ENCODE measurements at regions not wholly inside any gene's neighbourhood (a gene's known extent, or its start where the extent isn't known, plus 50 kb on each side); places are given as distances from the start of the nearest gene placed in this dataset.

GRCh38 chr3:40618158-40618557, 93.4 kb downstream of the ZNF621 start:
- no peak overlapping the region for H3K27ac ChIP-seq (ENCODE audit: low read depth in 1 of 2, low read length in 1 of 2)
- peaks cover 0 to 10% (median 0%) of the 10 kb centered on the region in 5 donors for H3K4me1 ChIP-seq (ENCODE audit: control insufficient read depth in 5 of 5, insufficient read depth in 5 of 5, low read length in 5 of 5)
- TF ChIP-seq CTCF (IDR thresholded peaks at IDR 0.05; ENCODE audit: control extremely low read depth, extremely low read depth) = no peak
- no peak for ATAC-seq (ENCODE audit: insufficient read depth, low FRiP score)
- peaks cover 0 to 5% (median 0%) of the 10 kb centered on the region in 4 donors for H3K9me3 ChIP-seq (ENCODE audit: control insufficient read depth in 4 of 4, insufficient read depth in 3 of 4, low read length in 3 of 4)
- peaks cover 0 to 10% (median 7%) of the 10 kb centered on the region in 3 donors for H3K27me3 ChIP-seq (ENCODE audit: control insufficient read depth in 3 of 3, insufficient read depth in 3 of 3, low read length in 2 of 3)
- H3K36me3 ChIP-seq (ENCODE audit: control insufficient read depth in 4 of 4, insufficient read depth in 4 of 4, low read length in 4 of 4) = no peaks in the 10 kb centered on the region
- no peak overlapping the region for H3K4me3 ChIP-seq
- no peak for DNase-seq
- H3K9ac ChIP-seq (ENCODE audit: insufficient read depth in 1 of 2, low read length in 2 of 2) = no peak overlapping the region

- Histone ChIP-seq H3K27me3 (ENCODE audit: control insufficient read depth in 3 of 3, insufficient read depth in 3 of 3, low read length in 2 of 3) (peaks cover 0 to 9% (median 7%) of the 10 kb centered on the region in 3 donors), H3K4me1 (ENCODE audit: control insufficient read depth in 5 of 5, insufficient read depth in 5 of 5, low read length in 5 of 5) (peaks cover 0 to 10% (median 0%) of the 10 kb centered on the region in 5 donors), H3K36me3 (ENCODE audit: control insufficient read depth in 4 of 4, insufficient read depth in 4 of 4, low read length in 4 of 4) (no peaks in the 10 kb centered on the region), H3K27ac (ENCODE audit: low read depth in 1 of 2, low read length in 1 of 2) (no peak overlapping the region), H3K9me3 (ENCODE audit: control insufficient read depth in 4 of 4, insufficient read depth in 3 of 4, low read length in 3 of 4) (peaks cover 0 to 13% (median 6%) of the 10 kb centered on the region in 4 donors), H3K9ac (ENCODE audit: insufficient read depth in 1 of 2, low read length in 2 of 2) (no peak overlapping the region), H3K4me3 (no peak overlapping the region)
- DNase-seq (no peak), ATAC-seq (ENCODE audit: insufficient read depth, low FRiP score) (no peak)
- TF ChIP-seq CTCF (IDR thresholded peaks at IDR 0.05; ENCODE audit: control extremely low read depth, extremely low read depth) = no peak
- WGBS, 2 donors = 84 to 87% methylated on average over 2 of the region's 2 CpGs
Measured at GRCh38 chr3:40620151-40620550, 95.4 kb downstream of the ZNF621 start.

- H3K27ac ChIP-seq (ENCODE audit: low read depth in 1 of 2, low read length in 1 of 2) = no peak overlapping the region
- no peaks in the 10 kb centered on the region for H3K4me1 ChIP-seq (ENCODE audit: control insufficient read depth in 5 of 5, insufficient read depth in 5 of 5, low read length in 5 of 5)
- 81 to 91% methylated on average over 4 of the region's 4 CpGs for WGBS, 2 donors
- no peak overlapping the region for H3K9ac ChIP-seq (ENCODE audit: insufficient read depth in 1 of 2, low read length in 2 of 2)
- H3K36me3 ChIP-seq (ENCODE audit: control insufficient read depth in 4 of 4, insufficient read depth in 4 of 4, low read length in 4 of 4) = no peaks in the 10 kb centered on the region
- H3K4me3 ChIP-seq = no peak overlapping the region
- ATAC-seq (ENCODE audit: insufficient read depth, low FRiP score) = no peak
- peaks cover 0 to 13% (median 6%) of the 10 kb centered on the region in 4 donors for H3K9me3 ChIP-seq (ENCODE audit: control insufficient read depth in 4 of 4, insufficient read depth in 3 of 4, low read length in 3 of 4)
- TF ChIP-seq CTCF (IDR thresholded peaks at IDR 0.05; ENCODE audit: control extremely low read depth, extremely low read depth) = no peak
- H3K27me3 ChIP-seq (ENCODE audit: control insufficient read depth in 3 of 3, insufficient read depth in 3 of 3, low read length in 2 of 3) = peaks cover 0 to 6% (median 4%) of the 10 kb centered on the region in 3 donors
- DNase-seq = no peak
Measured at GRCh38 chr3:40621252-40621651, 96.5 kb downstream of the ZNF621 start.

- 0 to 23% methylated on average over 1 of the region's 1 CpG for WGBS, 2 donors
- no peak for TF ChIP-seq CTCF (IDR thresholded peaks at IDR 0.05; ENCODE audit: control extremely low read depth, extremely low read depth)
- Histone ChIP-seq H3K9ac (ENCODE audit: insufficient read depth in 1 of 2, low read length in 2 of 2) (no peak overlapping the region), H3K36me3 (ENCODE audit: control insufficient read depth in 4 of 4, insufficient read depth in 4 of 4, low read length in 4 of 4) (no peaks in the 10 kb centered on the region), H3K4me3 (no peak overlapping the region), H3K9me3 (ENCODE audit: control insufficient read depth in 4 of 4, insufficient read depth in 3 of 4, low read length in 3 of 4) (peaks cover 0 to 14% (median 6%) of the 10 kb centered on the region in 4 donors), H3K27me3 (ENCODE audit: control insufficient read depth in 3 of 3, insufficient read depth in 3 of 3, low read length in 2 of 3) (no peaks in the 10 kb centered on the region), H3K4me1 (ENCODE audit: control insufficient read depth in 5 of 5, insufficient read depth in 5 of 5, low read length in 5 of 5) (no peaks in the 10 kb centered on the region), H3K27ac (ENCODE audit: low read depth in 1 of 2, low read length in 1 of 2) (no peak overlapping the region)
- DNase-seq (no peak), ATAC-seq (ENCODE audit: insufficient read depth, low FRiP score) (no peak)
Measured at GRCh38 chr3:40623567-40623966, 98.8 kb downstream of the ZNF621 start.

All from lung (tissue), 11 donors.